Mesenchymal stem cell (in vitro differentiated cells and primary cell): ENCODE measurements at regions not wholly inside any gene's neighbourhood (a gene's known extent, or its start where the extent isn't known, plus 50 kb on each side); places are given as distances from the start of the nearest gene placed in this dataset.

ENCODE experiments used
- DNase-seq: peaks from one replicate; pipeline ENCODE4 v3.0.0-alpha.2; 2013
- H2AFZ ChIP-seq: one replicate; pipeline ENCODE4 v1.6.1; 2013; ENCODE audit warnings: low read depth, mild to moderate bottlenecking, control low read depth, inconsistent platforms, low read length, moderate library complexity
- H2AK5ac ChIP-seq: 2 replicates; pipeline ENCODE4 v1.6.1; 2013; ENCODE audit warnings: low read length, moderate library complexity, mild to moderate bottlenecking, inconsistent platforms; ENCODE audit not compliant: severe bottlenecking
- H2BK120ac ChIP-seq: one replicate; pipeline ENCODE4 v1.6.1; 2013; ENCODE audit warnings: low read depth, mild to moderate bottlenecking, inconsistent platforms, low read length, moderate library complexity
- H2BK12ac ChIP-seq, 2 experiments: one replicate each; pipeline ENCODE4 v1.6.1; 2013; ENCODE audit warnings: inconsistent platforms in 2 of 2, low read length in 2 of 2, mild to moderate bottlenecking in 2 of 2, moderate library complexity in 2 of 2, control low read depth in 1 of 2
- H2BK15ac ChIP-seq: one replicate; pipeline ENCODE4 v1.6.1; 2013; ENCODE audit warnings: mild to moderate bottlenecking, low read depth, inconsistent platforms; ENCODE audit not compliant: poor library complexity, severe bottlenecking
- H2BK5ac ChIP-seq: 2 replicates; pipeline ENCODE4 v1.6.1; 2013; ENCODE audit warnings: low read depth, mild to moderate bottlenecking, low read length, control low read depth, inconsistent platforms; ENCODE audit not compliant: poor library complexity, severe bottlenecking
- H3K14ac ChIP-seq, 2 experiments: one replicate each; pipeline ENCODE4 v1.6.1; 2013; ENCODE audit warnings: inconsistent platforms in 2 of 2, low read length in 2 of 2, control low read depth in 1 of 2, mild to moderate bottlenecking in 1 of 2, moderate library complexity in 1 of 2
- H3K18ac ChIP-seq, 2 experiments: one replicate each; pipeline ENCODE4 v1.6.1; 2013; ENCODE audit warnings: inconsistent platforms in 2 of 2, low read length in 2 of 2, control low read depth in 1 of 2, low read depth in 1 of 2, mild to moderate bottlenecking in 1 of 2
- H3K23ac ChIP-seq, 2 experiments: one replicate each; pipeline ENCODE4 v1.6.1; 2013; ENCODE audit warnings: inconsistent platforms in 2 of 2, low read length in 2 of 2, mild to moderate bottlenecking in 2 of 2, moderate library complexity in 2 of 2, control low read depth in 1 of 2
- H3K27ac ChIP-seq: 2 replicates; pipeline ENCODE4 v1.5.1; 2013; ENCODE audit warnings: mild to moderate bottlenecking, moderate library complexity, low read length, control low read depth, inconsistent platforms; ENCODE audit not compliant: poor library complexity, severe bottlenecking
- H3K27me3 ChIP-seq, 2 experiments: 2 replicates each; pipeline versions ENCODE4 v1.6.1 to v1.7.0; 2013; ENCODE audit warnings: low read length in 2 of 2, mild to moderate bottlenecking in 2 of 2, moderate library complexity in 2 of 2, control low read depth in 1 of 2, inconsistent platforms in 1 of 2; ENCODE audit not compliant: control insufficient read depth in 1 of 2, insufficient read depth in 1 of 2
- H3K36me3 ChIP-seq, 2 experiments: 2 replicates each; pipeline versions ENCODE4 v1.6.1 to v1.7.0; 2013; ENCODE audit warnings: low read length in 2 of 2, control low read depth in 1 of 2, inconsistent platforms in 1 of 2, low read depth in 1 of 2, mild to moderate bottlenecking in 1 of 2; ENCODE audit not compliant: insufficient read depth in 2 of 2, control insufficient read depth in 1 of 2
- H3K4ac ChIP-seq, 2 experiments: one replicate each; pipeline ENCODE4 v1.6.1; 2013; ENCODE audit warnings: inconsistent platforms in 2 of 2, low read length in 2 of 2, mild to moderate bottlenecking in 2 of 2, moderate library complexity in 2 of 2, control low read depth in 1 of 2, low read depth in 1 of 2
- H3K4me1 ChIP-seq: 2 replicates; pipeline ENCODE4 v1.6.1; 2013; ENCODE audit warnings: low read depth, low read length, control low read depth; ENCODE audit not compliant: control insufficient read depth, insufficient read depth
- H3K4me2 ChIP-seq: 2 replicates; pipeline ENCODE4 v1.6.1; 2013; ENCODE audit warnings: low read length, mild to moderate bottlenecking, inconsistent platforms; ENCODE audit not compliant: poor library complexity, severe bottlenecking
- H3K4me3 ChIP-seq, 2 experiments: 2 replicates each; pipeline versions ENCODE4 v1.5.1 to v1.7.0; 2013; ENCODE audit warnings: low read length in 2 of 2, mild to moderate bottlenecking in 2 of 2, control low read depth in 1 of 2, low read depth in 1 of 2; ENCODE audit not compliant: insufficient read depth in 1 of 2
- H3K79me1 ChIP-seq: replicated peaks from 2 replicates; pipeline ENCODE4 v1.6.1; 2013; ENCODE audit warnings: mild to moderate bottlenecking, control low read depth, low read length, inconsistent platforms; ENCODE audit not compliant: poor library complexity, severe bottlenecking
- H3K9ac ChIP-seq: 2 replicates; pipeline ENCODE4 v1.7.0; 2013; ENCODE audit warnings: mild to moderate bottlenecking, low read length, moderate library complexity
- H3K9me3 ChIP-seq: 2 replicates; pipeline ENCODE4 v1.7.0; 2013; ENCODE audit warnings: mild to moderate bottlenecking, low read length; ENCODE audit not compliant: control insufficient read depth
- H4K8ac ChIP-seq: one replicate; pipeline ENCODE4 v1.6.1; 2013; ENCODE audit warnings: inconsistent platforms, mild to moderate bottlenecking, low read length, moderate library complexity
- H4K91ac ChIP-seq: one replicate; pipeline ENCODE4 v1.6.1; 2013; ENCODE audit warnings: mild to moderate bottlenecking, low read length, inconsistent platforms
- whole genome bisulfite sequencing: methylation state at CpG from one replicate; pipeline ENCODE4 v1.1.7; 2013; ENCODE audit warnings: mixed read lengths; 5-methylcytosine and 5-hydroxymethylcytosine counted together

- Histone ChIP-seq H3K27ac (no peak overlapping the region), H3K36me3 (no peaks in the 10 kb centered on the region), H4K8ac (no peak overlapping the region), H3K4me3 (no peak overlapping the region), H2BK5ac (no peak overlapping the region), H4K91ac (no peak overlapping the region), H2BK12ac (no peak overlapping the region), H3K4me1 (peaks cover 2% of the 10 kb centered on the region), H3K9ac (no peak overlapping the region), H3K79me1 (no peaks in the 10 kb centered on the region), H3K9me3 (no peaks in the 10 kb centered on the region), H3K23ac (no peak overlapping the region), H3K27me3 (peaks cover 0 to 8% of the 10 kb centered on the region in 2 experiments), H2AFZ (no peak overlapping the region), H2BK15ac (no peak overlapping the region), H3K18ac (no peak overlapping the region), H2AK5ac (no peak overlapping the region), H3K4me2 (no peak overlapping the region), H3K4ac (no peak overlapping the region), H3K14ac (no peak overlapping the region), H2BK120ac (no peak overlapping the region)
- 66% methylated on average over 4 of the region's 4 CpGs for WGBS
- DNase-seq: no peak
Measured at GRCh38 chrX:35382966-35383365, 415.2 kb upstream of the MAGEB16 start.

- Histone ChIP-seq H3K23ac (no peak overlapping the region), H2AK5ac (no peak overlapping the region), H3K9me3 (no peaks in the 10 kb centered on the region), H2BK120ac (no peak overlapping the region), H2AFZ (no peak overlapping the region), H3K36me3 (no peaks in the 10 kb centered on the region), H4K91ac (no peak overlapping the region), H2BK5ac (no peak overlapping the region), H3K4me2 (no peak overlapping the region), H3K18ac (no peak overlapping the region), H3K4me3 (no peak overlapping the region), H3K27ac (no peak overlapping the region), H3K27me3 (no peaks in the 10 kb centered on the region), H2BK15ac (no peak overlapping the region), H2BK12ac (no peak overlapping the region), H3K9ac (no peak overlapping the region), H3K4ac (no peak overlapping the region), H3K79me1 (no peaks in the 10 kb centered on the region), H4K8ac (no peak overlapping the region), H3K14ac (no peak overlapping the region), H3K4me1 (no peaks in the 10 kb centered on the region)
- WGBS: no CpG with 5 or more reads among the region's 2 CpGs
- DNase-seq: no peak
Measured at GRCh38 chrX:35392232-35392631, 405.9 kb upstream of the MAGEB16 start.

- Histone ChIP-seq H3K18ac (no peak overlapping the region), H2AK5ac (no peak overlapping the region), H3K23ac (no peak overlapping the region), H2BK5ac (no peak overlapping the region), H3K79me1 (no peaks in the 10 kb centered on the region), H3K14ac (no peak overlapping the region), H3K4me1 (no peaks in the 10 kb centered on the region), H3K4me3 (no peak overlapping the region), H4K8ac (no peak overlapping the region), H2BK15ac (no peak overlapping the region), H3K9me3 (no peaks in the 10 kb centered on the region), H3K27ac (no peak overlapping the region), H3K9ac (no peak overlapping the region), H3K27me3 (no peaks in the 10 kb centered on the region), H3K4ac (no peak overlapping the region), H2AFZ (no peak overlapping the region), H3K36me3 (no peaks in the 10 kb centered on the region), H2BK12ac (no peak overlapping the region), H3K4me2 (no peak overlapping the region), H4K91ac (no peak overlapping the region), H2BK120ac (no peak overlapping the region)
- 98% methylated on average over 1 of the region's 2 CpGs for WGBS
- DNase-seq: no peak
Measured at GRCh38 chrX:35406386-35406785, 391.8 kb upstream of the MAGEB16 start.

GRCh38 chrX:35416782-35417181 is 381.4 kb upstream of the MAGEB16 start:
- H2BK15ac ChIP-seq: no peak overlapping the region

More at GRCh38 chrX:35416782-35417181, 381.4 kb upstream of the MAGEB16 start:
- no peak overlapping the region for H3K4me3 ChIP-seq
- H3K4me2 ChIP-seq: no peak overlapping the region
- H3K79me1 ChIP-seq: no peaks in the 10 kb centered on the region
- no peak overlapping the region for H3K14ac ChIP-seq
- no peak overlapping the region for H3K23ac ChIP-seq
- DNase-seq: no peak
- no peak overlapping the region for H2BK12ac ChIP-seq
- H2AK5ac ChIP-seq: no peak overlapping the region
- H3K4ac ChIP-seq: no peak overlapping the region
- no peak overlapping the region for H2AFZ ChIP-seq
- H3K9ac ChIP-seq: no peak overlapping the region
- no peaks in the 10 kb centered on the region for H3K36me3 ChIP-seq
- H3K27ac ChIP-seq: no peak overlapping the region
- H3K18ac ChIP-seq: no peak overlapping the region
- no peak overlapping the region for H4K91ac ChIP-seq
- no peaks in the 10 kb centered on the region for H3K27me3 ChIP-seq
- H3K4me1 ChIP-seq: no peaks in the 10 kb centered on the region
- H4K8ac ChIP-seq: no peak overlapping the region
- H3K9me3 ChIP-seq: no peaks in the 10 kb centered on the region
- no peak overlapping the region for H2BK5ac ChIP-seq
- no peak overlapping the region for H2BK120ac ChIP-seq
